T-helper 2 cell treated with Interferon-gamma antibody and Interleukin-4, amounts not matched to agents 100 ng/mL and 5 ng/mL, for 36 hours (primary cell): ENCODE measurements at regions not wholly inside any gene's neighbourhood (a gene's known extent, or its start where the extent isn't known, plus 50 kb on each side); places are given as distances from the start of the nearest gene placed in this dataset.

Experiments used
- intact Hi-C: fragments of 100-400 bp; cut with micrococcal nuclease; formaldehyde crosslinking; loops from one replicate; pipeline ENCODE4 v1.15.1; 2023

DNA sequence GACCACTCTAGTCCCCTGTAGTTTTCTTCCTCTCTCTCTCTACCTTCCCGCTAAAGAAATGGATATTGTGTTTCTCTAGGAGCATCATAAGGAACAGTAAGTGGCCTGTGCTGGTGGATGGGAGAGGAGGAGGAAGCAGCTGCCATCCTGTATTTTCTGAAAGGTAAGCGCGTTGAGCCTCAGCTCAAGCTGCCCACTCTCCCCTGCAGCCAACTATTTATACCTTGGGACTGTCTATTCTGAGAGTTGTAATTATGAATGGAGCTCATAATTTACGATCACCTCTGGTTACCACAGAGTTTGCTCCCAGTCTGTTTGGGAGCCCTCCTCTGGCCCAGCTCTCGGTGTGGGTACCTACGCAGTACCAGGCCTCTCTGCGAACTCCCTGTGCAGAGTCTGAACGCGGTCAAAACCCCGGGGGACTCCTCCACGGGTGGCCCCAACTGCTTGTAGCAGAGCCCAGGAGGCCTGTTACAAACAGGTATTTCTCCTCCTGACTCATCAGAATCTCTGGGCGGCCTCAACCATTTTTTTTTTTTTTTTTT, 285.4 kb downstream of the SMOC2 start:
- intact Hi-C loops = no loop called here

- intact Hi-C loops = no loop called here
These were observed 284.8 kb downstream of the SMOC2 start for GRCh38 chr6:168725802-168726201.

GRCh38 chr6:168724669-168725570, 283.9 kb downstream of the SMOC2 start:
- intact Hi-C loops = no loop called here

DNA sequence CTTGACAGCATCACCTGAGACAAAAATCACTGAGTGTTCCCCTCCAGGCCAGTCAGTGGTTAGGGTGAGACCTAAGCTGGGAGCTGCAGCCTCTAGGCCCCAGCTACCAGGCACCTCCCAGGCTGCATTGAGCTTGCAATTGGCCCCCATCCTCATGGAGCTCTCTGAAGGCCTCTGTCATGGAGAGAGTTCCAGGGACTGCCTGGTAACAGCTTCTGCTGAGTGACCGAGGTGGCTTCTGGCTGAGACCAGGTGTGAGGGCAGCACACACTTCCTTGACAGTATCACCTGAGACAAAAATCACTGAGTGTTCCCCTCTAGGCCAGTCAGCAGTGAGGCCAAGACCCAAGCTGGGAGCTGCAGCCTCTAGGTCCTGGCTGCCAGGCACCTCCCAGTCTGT, 283.0 kb downstream of the SMOC2 start:
- intact Hi-C loops = no loop called here

- intact Hi-C loops = no loop called here
These were observed 281.4 kb downstream of the SMOC2 start for GRCh38 chr6:168722397-168722796.

DNA sequence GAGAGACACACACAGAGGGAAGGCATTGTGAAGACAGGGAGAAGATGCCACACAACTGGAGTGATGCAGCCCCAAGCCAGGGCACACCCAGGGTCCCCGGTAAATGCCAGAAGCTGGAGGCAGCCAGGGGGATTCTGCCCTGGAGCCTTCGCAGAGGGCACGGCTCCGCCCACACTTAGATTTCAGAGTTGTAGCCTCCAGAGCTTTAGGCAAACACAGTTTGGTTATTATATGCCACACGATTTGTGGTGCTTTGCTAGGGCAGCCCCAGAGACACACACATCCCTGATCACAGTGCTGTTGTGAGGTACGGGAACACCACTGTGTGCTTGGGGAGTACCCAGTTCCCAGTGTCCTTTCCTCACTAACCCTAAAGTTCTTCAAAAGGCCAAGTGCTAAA, 280.6 kb downstream of the SMOC2 start:
- intact Hi-C loops = no loop called here

GRCh38 chr6:168719901-168720300, 278.9 kb downstream of the SMOC2 start:
- intact Hi-C loops = no loop called here

DNA sequence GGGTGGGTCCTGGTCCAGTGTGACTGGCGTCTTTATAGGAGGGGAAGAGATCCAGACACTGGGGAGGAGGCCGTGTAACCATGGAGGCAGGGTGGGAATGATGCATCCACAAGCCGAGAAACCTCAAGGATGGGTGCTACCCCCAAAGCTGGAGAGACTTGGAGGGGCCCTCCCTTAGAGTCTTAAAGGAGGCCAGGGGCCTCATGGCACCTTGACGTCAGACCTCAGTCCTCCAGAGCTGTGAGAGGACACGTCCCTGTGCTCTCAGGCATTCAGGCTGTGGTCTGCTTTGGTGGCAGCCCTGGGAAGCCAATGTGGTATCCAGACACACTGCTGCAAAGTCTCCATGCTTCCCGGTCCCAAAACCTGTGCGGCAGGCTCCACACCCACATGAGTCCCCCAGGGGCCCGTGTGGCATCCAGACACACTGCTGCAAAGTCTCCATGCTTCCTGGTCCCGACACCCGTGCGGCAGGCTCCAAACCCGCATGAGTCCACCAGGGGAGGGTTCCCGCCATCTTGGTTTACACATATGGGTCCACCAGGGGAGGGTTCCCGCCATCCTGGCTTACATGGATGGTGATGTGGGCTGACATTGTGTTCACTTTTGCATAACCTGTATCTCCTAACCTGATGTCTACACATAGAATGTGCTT, 278.0 kb downstream of the SMOC2 start:
- intact Hi-C loops = no loop called here
